Activated CD8-positive, alpha-beta memory T cell treated with anti-CD3 and anti-CD28 coated beads for 36 hours (primary cell): ENCODE measurements at regions not wholly inside any gene's neighbourhood (a gene's known extent, or its start where the extent isn't known, plus 50 kb on each side); places are given as distances from the start of the nearest gene placed in this dataset.

ENCODE experiments used
- CTCF ChIA-PET: fragments of 350-600 bp; sonication (Branson Sonifier 250); formaldehyde crosslinking; loops from one replicate; lab custom pipeline; 2021; ENCODE audit warnings: antibody characterized with exemption; lab: Charles Lee
- POLR2A ChIA-PET: fragments of 350-600 bp; sonication (Branson Sonifier 250); formaldehyde crosslinking; loops from one replicate; lab custom pipeline; 2021; ENCODE audit warnings: antibody characterized with exemption; lab: Charles Lee

DNA sequence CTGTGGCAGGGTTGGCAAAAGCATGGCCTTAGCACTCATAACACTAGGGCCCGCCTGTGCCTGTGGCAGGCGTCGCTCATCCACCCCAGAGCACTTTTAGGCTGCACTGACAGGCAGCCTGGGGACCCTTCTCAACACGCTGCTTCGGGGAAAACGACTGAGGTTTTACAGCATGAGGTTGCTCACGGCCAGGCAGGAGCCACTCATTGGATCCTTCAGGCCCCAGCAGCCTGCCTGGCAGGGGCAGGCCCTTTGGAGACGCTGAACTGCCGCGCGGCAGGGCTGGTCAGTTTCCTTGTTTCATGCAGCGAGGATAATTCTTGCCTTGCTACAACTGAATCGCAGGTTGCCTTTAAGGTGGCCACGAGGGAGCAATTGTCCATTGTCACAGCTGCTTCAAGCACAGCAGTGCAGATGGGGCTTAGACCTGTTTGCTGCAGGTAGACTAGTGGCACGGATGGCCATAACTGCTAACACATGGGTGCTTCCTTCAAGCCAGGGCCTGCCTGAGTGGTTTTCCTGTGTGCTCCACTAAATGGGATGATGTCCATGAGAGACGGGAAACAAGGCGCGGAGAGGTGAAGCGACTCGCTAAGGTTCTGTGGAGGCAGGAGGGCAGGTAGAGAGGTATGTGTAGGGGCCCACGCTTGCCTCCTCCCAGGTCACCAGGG is 49.9 kb upstream of the HS6ST1 start:
- CTCF ChIA-PET: no interaction called here
- POLR2A ChIA-PET: no interaction called here

DNA sequence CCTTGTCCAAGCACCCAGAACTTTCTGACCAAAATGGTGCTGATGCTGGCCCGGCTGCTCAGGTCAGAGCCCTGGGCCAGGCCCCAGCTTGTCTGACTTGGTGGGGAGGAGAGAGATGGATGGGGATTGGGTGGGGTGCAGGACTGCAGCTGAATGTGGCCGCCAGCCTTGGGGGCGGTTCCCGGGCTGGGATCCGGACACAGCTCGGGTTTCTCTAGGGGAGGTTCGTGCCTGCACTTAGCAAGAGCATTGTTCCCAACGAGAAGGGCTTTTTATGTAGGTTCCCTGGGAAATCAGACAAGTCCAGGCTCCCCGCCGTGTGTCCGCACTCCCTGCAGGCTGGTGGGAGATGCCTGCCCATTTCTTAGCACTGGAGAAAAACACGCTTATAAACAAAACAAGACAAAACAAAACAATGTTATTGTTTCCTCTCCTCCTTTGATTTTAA is 50.5 kb upstream of the HS6ST1 start:
- ChIA-PET POLR2A (no interaction called here), CTCF (no interaction called here)

DNA sequence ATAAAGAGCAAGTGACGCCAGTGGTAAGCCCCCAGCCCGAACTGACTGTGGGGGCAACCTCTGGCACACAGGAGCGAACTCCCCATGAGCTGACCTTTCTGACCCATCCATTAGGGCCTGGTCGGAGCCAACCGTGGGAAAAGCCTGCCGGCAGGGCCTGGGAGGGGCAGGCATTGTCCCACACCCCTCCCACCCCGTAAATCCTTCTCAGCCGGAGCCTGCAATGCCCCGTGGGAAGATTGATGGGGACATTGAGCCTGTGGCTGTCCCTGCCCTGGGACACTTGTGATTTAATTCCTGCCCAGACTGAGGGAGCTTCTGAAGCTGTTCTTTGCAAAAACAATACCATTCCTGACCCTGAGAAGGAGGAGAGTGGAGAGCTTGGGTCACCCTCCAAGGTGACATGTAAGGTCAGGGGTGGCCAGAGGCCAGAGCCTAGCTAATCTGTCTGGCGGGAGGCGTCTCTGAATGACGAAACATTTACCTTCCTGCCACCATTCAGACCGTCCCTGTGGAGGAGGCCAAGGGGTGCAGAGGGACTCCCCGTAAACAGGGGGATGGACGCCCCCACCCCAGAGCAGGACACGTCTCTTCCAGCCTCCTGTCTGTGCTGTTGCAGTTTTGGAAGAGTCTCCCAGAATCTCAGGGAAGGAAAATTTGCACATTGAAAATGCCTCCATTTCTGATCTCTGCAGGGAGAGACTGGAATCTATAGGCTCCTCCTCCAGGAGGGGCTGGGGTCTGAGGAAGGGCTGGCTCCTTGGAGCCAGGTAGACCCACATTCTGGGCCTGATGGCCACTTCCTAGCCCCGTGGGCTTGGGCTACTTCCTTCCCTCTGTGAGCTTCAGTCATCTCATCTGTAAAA is 51.2 kb upstream of the HS6ST1 start:
- ChIA-PET POLR2A (no interaction called here), CTCF (no interaction called here)

DNA sequence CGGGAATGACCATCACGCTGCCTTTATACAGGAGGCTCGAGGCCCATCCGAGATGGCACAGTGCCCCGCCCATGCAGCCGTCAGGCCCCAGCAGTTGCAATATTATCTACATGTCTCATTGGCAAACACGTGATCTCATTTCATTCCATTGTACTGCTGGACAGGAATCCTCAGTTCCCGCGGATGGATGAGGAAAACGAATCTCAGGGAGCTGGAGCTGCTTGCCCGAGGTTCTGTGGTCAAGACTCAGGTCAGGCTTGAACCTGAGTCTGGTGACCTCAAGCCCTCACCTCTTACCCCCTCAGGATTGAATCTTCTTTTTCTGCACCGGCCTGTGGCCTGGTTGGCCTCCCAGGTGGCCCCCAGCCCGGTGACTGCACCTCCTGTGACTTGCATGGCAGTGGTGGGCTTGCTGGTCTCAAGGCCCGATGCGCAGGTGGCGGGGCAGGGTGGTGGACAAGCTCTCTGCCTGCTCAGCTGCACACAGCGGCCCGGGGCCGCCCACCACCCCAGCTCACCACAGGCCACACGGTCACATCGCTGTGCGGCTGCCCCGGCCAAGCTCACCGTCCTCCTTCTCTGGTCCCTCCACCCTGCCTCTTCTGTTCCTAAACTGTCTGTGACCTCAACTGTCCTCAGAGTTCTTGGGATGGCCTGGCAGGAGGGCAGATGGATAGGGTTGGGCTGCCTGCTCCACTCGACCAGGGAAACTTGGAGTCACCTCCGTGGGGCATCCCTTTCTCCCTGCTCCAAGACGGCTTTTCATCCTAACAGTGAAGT is 52.0 kb upstream of the HS6ST1 start:
- ChIA-PET CTCF (no interaction called here), POLR2A (no interaction called here)

DNA sequence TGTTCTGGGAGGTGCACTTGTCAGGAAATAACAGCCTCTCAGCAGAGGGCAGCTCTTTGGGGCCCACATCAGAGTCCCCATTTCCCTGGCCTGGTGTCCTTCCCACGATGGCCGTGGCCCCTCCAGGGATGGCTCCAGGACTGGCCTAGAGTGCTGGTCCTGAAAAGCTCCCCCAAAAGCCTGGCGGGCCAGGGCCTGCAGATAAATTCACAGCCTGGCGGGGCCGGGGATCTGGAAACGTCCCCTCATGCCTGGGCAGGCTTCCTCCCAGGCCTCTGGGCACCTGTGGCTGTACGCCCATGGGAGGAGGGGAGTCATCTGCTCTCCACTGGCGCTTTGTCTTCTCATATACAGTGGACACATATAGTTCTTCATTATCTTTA is 52.6 kb upstream of the HS6ST1 start:
- CTCF ChIA-PET: no interaction called here

DNA sequence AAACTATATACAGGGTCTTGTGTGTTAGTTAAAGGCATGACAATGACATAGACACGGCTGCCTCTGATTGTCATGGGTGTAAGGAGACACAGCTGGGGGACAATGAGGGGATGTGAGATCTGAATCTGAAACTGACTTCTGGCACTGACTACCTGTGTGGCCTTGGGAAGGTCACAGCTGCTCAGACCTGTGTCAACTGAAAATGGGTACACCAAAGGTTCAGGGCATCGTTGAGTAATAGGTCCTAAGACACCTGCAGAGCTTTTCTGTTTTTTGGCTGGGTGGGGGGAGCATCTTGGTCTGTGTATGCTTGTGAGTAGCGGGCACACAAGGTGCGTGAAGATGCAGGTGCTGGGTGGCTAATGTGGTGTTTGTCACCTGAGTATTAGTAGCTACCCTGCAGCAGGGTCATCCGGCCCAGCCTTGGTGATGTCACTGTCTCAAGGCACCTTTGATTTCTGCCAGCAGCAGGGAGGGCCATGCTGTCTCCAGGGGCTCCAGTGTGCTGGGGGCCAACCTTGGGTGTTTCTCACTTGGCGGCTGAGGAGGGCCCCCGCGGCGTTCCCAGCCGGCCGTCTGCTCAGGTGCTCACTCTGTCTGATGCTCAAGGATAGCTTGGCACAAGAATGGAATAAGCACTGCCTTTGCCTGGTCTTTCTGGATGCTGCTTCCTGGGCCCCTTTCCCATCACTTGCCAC is 53.1 kb upstream of the HS6ST1 start:
- CTCF ChIA-PET: interaction anchor here (1.1 kb wide), 1 partner anchor 51 kb away, joined by 3 read pairs; no protein-coding TSS in a partner anchor
- POLR2A ChIA-PET: no interaction called here

More for the DNA sequence above, 52.6 kb upstream of the HS6ST1 start:
- POLR2A ChIA-PET: no interaction called here

DNA sequence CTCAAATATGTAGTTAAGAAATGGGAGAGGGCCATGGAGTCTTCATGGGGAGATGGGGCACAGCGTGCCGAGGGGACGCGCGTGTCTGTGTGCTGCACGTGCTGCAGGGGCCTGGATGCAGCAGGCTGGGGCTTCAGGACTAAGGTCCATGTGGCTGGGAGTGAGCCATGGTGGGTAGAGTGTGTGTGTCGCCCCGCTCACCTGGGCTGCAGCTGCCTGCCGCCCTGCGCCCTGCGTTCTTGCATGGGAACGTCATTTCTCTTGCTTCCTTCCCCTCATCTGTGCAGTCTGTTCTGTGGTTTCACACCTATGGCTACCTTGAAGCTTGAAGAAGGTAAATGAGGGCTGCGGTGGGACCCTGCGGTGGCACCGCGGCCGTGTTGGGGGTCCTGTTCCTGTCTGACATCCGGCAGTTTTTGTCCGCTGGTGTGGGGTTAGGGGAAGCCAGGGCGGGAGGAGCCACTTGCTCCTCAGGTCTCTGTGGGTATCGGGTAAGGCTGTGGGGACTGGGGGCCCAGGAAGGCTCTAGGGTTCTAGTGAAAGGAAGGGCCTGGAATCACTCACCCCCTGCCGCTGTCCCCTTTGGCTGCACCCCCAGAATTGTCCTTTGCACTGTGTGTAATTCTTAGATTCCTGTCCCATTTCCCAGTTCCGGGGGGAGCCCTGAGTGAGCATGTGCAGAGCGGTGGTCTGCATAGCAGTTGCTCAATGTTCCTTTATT is 54.1 kb upstream of the HS6ST1 start:
- POLR2A ChIA-PET: no interaction called here
- CTCF ChIA-PET: interaction anchor here (1.1 kb wide), 1 partner anchor 52 kb away, joined by 3 read pairs; no protein-coding TSS in a partner anchor

DNA sequence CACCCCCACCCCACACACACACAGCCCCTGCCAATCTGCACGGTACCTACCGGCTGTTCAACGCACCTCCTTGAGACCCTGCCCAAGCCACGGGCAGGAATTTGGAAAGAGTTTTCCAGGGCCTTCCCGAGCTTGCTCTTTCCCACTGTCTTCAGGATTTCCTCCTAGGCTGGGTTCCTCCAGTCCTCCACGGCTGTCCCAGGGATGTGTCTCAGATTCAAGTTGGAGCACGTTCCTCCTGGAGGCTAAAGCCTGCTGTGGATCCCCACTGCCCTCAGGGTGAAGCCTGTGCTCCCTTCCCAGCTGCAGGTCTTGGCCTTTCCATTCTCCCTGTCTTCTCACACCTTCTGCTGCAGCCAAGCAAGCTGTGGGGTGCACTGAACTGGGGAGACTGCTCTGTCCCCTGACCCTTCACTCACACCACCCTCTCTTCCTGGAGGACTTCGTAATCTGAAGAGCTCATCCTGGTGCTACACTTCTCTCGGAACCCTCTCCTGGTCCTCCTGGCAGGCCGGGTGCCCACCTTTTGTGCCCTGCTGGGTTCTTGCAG is 54.9 kb upstream of the HS6ST1 start:
- CTCF ChIA-PET: no interaction called here
- POLR2A ChIA-PET: no interaction called here

DNA sequence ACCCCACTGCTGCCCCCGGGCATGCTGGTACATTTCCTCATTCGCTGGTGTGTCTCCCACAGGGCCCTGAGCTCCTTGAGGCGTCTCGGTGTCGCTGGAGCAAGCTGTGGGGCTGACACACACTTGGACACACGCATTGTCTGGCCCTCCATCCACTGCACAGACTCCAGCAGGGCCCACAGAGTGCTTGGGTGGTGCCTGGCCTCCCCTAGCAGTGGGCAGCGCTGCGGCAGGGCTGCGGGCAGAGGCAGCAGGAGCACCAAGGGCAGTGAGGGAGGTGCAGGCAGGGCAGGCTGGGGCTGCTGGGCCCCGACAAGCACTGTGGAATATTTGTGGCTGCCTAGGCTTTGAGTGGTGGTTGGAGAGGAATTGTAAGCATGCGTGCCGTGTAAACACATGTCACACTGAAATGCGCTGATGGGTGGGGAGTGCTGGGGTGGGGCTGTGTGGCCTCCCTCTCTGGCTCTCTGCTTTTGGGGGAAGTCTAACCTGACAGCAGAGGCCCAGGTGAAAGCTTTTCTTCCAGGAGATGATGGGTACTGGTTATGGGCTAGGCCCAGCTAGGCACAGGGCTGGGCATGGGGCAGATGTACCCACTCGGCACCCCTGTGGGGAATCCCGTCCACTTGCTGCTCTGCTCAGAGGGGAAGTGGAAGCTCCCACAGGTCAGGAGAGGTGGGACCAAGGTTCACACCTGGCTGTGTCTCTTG is 55.5 kb upstream of the HS6ST1 start:
- ChIA-PET CTCF (no interaction called here), POLR2A (no interaction called here)

DNA sequence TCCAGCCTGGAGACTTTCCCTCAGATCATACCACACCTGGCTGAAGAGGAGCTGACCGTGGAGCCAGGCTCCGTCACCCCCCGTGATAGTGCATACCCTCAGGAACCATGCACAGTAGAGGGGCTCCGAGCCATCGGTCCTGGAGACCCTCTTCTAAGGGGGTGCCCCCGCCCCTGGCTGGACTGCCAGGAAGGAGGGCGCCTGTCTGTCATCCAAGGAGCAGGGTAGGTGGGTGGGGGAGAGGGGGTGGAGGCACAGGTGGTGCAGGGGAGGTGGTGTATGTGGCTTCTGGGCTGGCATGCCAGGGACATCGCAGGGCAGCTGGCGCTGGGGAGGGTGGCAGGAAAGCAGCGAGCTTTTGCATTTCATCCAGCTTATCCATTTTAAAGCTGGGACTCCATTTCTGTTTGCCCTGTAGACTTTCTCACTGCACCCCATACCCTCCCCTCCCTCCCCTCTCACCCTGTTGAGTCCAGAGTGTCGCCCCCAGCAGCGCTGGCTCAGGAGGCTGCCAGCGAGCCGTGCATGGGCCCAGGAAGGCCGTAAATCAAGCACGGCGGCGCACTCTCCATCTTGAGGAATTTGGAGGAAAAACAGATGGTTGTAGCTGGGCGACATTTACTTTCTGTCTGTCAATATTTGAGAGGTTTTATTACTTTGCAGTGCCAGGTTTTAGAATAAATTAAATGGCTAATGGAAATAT is 56.2 kb upstream of the HS6ST1 start:
- POLR2A ChIA-PET: no interaction called here

DNA sequence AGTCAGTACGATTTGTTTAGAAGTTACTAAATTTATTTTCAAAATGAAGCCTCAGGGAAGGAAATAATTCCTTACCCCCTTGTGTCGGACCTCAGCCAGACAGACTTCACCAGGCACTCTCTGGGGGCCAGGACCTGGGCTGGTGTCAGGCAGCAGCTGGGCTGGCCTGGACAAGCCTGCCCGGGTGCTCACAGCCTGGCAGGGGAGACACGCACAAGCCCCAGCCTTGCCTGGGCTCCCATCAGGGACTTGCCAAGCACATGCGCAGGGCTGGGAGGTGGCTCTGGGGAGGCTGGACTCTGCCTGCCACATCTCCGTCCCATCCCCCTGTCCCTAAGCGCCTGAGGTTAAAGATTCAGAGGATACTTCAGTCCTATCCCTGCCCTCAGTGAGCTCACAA is 56.8 kb upstream of the HS6ST1 start:
- ChIA-PET CTCF (no interaction called here), POLR2A (no interaction called here)

More for the DNA sequence above, 56.2 kb upstream of the HS6ST1 start:
- CTCF ChIA-PET: no interaction called here

DNA sequence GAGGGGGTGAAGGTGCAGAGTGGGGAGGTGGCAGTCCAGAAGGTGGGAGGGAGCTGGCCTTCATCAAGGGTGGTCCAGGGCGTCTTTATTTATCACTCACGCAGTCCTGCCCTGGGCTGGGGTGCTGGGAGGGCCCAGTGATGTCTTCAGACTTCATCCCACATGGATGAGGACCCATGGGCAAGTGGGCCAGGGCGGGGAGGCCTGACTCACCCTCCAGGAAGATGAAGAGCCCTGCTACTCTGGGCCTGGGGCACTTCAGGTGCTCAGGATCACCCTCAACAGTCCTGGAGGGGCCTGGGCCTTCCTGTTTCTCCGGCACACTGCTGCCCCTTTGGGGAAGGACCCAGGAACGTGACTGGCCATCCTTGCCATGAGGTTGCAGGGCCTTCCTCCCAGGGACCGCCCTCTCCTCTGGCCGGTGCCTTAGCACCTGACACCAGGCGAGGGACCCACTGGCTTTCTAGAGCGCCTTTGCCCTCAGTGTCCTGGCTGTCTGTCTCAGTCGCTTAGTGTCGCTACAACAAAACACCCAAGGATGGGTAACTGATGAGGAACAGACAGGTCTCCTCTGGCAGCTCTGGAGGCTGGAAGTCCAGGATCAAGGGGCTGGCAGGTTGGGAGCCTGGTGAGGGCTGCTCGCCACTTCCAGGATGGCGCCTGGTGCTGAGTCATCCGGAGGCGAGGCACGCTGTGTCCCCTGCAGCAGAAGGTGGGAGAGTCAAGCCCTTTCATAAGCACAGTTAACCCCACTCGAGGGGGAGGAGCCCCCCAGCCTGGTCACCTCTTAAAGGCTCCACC is 57.8 kb upstream of the HS6ST1 start:
- POLR2A ChIA-PET: no interaction called here

DNA sequence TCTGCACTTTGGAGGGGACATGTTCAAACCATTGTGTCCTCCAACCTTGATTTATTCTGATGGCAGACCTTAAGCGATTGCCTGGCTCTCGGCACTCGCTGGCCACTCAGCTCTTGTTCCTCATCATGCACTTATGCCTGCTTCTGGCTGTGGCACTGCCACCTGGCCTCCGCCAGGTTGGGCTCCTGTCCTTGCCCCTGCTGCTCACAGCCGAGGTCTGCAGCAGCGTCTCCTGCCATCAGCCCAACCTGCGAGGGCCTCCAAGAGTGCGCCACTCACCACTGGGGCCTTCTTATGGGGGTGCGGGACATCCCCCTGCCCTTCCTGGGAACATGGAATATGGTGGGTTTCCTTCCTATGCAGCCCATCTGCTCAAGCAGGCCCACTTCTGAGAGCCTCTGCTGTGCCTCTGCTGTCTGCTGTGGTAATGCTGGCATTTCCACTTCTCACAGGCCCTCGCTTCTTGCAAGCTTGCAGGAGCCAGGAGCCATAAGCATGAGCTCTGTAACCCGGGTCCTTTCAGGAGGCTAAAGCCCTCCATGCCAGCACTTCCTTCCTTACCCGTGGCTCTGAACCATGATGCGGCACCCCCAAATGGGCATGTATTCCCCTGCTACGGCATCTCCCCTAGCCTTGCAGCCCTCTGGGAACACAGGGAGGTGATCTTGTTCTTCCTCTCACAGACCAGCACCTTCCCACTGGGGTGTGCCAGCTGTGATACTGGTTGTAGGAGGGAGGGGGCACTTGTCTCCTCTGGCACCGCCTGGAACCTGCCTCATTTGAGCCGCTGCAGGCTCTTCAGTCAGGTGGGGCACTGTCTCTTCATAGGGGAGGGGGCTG is 58.6 kb upstream of the HS6ST1 start:
- CTCF ChIA-PET: no interaction called here
- POLR2A ChIA-PET: no interaction called here

More for the DNA sequence above, 57.8 kb upstream of the HS6ST1 start:
- CTCF ChIA-PET: no interaction called here

DNA sequence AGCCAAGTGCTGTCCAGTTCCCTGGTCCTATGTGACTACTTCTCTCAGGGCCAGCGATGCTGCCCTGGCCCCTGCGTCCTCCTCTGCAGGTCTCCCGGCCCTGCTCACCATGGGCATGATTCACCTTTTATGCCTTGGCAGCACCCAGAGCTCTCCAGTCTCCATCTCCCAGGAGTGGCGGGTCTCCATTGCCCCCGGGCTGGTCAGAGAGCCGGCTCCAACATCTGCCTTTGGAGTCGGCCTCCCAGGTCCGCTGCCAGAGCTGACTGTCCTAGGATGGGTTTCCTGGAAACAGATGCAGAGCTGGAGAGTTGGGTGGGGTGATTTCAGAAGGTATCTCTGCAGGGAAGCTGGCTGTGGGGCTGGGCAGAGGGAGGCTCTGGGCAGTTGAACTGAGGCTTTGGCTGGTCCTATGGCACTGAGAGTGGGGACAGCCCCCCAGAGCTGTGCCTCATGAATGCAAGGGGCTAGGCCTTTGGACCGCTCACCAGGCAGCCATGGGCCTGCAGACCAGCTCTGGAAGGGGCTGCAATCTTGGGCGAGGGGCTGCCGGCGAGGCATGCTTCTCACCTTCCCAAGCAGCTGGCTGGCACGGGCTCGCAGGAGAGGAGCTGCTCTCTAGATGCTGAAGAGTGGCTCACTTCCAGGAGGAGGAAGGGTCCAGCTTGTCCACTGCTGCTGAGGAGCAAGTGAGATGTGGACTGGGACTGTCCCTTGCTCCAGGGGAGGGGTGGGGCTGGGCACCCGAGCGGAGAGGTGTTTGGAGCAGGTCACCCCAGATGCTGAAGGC is 59.8 kb upstream of the HS6ST1 start:
- ChIA-PET CTCF (no interaction called here), POLR2A (no interaction called here)
